ENCODE measurements at regions not wholly inside any gene's neighbourhood (a gene's known extent, or its start where the extent isn't known, plus 50 kb on each side); places are given as distances from the start of the nearest gene placed in this dataset.

GRCh38 chr2:150620855-150621254 is 133.4 kb upstream of the RND3 start:
- Histone ChIP-seq H3K9me3 (no peaks in the 10 kb centered on the region), H3K4me3 (no peak overlapping the region), H3K27me3 (no peaks in the 10 kb centered on the region), H3K27ac (peak overlapping the region; percentile 60 to 73 (median 64)), H3K4me1 (peaks cover 7 to 39% (median 12%) of the 10 kb centered on the region in 3 donors), H3K36me3 (no peaks in the 10 kb centered on the region)
- TF ChIP-seq, protein P1, sequence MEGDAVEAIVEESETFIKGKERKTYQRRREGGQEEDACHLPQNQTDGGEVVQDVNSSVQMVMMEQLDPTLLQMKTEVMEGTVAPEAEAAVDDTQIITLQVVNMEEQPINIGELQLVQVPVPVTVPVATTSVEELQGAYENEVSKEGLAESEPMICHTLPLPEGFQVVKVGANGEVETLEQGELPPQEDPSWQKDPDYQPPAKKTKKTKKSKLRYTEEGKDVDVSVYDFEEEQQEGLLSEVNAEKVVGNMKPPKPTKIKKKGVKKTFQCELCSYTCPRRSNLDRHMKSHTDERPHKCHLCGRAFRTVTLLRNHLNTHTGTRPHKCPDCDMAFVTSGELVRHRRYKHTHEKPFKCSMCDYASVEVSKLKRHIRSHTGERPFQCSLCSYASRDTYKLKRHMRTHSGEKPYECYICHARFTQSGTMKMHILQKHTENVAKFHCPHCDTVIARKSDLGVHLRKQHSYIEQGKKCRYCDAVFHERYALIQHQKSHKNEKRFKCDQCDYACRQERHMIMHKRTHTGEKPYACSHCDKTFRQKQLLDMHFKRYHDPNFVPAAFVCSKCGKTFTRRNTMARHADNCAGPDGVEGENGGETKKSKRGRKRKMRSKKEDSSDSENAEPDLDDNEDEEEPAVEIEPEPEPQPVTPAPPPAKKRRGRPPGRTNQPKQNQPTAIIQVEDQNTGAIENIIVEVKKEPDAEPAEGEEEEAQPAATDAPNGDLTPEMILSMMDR (IDR thresholded peaks at IDR 0.05) = no peak
- TF ChIP-seq EP300 (IDR thresholded peaks at IDR 0.05) (no peak), POLR2AphosphoS5 (IDR thresholded peaks at IDR 0.05) (no peak), POLR2A (IDR thresholded peaks at IDR 0.05) (no peak)
- no peak for ATAC-seq
- 71 to 100% methylated on average over 1 to 4 of the region's 6 CpGs for WGBS, 2 donors (ENCODE audit: low coverage in 1 of 2)

- TF ChIP-seq POLR2AphosphoS5 (IDR thresholded peaks at IDR 0.05) = no peak
- no peak for TF ChIP-seq EP300 (IDR thresholded peaks at IDR 0.05)
- TF ChIP-seq, protein P1 (IDR thresholded peaks at IDR 0.05) = no peak
- TF ChIP-seq POLR2A (IDR thresholded peaks at IDR 0.05) = no peak
- ATAC-seq = no peak
- Histone ChIP-seq H3K36me3 (no peaks in the 10 kb centered on the region), H3K27me3 (no peaks in the 10 kb centered on the region), H3K4me3 (no peak overlapping the region), H3K27ac (peak overlapping the region; percentile 60 to 73 (median 64)), H3K9me3 (no peaks in the 10 kb centered on the region), H3K4me1 (peaks cover 7 to 39% (median 12%) of the 10 kb centered on the region in 3 donors)
Observed at GRCh38 chr2:150620416-150620815, 132.9 kb upstream of the RND3 start.

DNA sequence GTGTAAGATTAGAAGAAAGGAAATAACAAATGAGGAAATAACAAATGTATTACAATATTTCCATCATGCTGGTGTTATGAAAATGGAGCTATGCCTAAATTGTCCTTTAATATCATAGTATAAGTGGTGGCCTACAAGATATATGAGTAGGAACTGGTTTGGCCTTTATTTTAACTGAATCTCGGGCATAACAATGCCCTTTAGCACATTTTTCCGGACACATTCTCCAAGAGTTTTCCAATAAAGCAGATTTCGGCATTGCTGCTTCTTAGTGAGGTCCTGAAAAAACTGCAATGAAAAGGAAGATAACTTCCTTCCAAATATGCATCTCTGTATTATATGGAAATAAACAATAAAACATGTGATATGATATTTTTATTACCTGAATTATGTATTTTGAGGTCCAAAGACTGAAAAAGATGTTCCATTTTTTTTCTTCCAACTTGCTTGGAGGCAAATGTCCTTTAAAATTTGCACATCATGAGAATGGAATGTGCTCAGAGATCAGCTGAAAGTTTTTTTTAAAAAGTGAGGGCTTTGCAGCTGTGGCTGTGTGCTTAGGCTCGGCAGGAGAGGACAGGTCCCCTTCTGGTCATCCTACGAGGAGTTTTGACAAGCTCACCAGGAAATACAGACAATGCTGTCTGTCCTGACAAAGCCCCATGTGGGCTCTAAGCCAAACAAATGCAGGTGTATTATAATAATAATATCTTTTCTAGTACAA is 132.3 kb upstream of the RND3 start:
- TF ChIP-seq, protein P1 (IDR thresholded peaks at IDR 0.05) = no peak
- peak; percentile 34 for TF ChIP-seq POLR2AphosphoS5 (IDR thresholded peaks at IDR 0.05)
- 32 to 48% methylated on average over 3 to 5 of the region's 5 CpGs for WGBS, 2 donors (ENCODE audit: low coverage in 1 of 2)

GRCh38 chr2:150618245-150618895 is 130.9 kb upstream of the RND3 start:
- ATAC-seq = no peak
- H3K36me3 ChIP-seq = no peaks in the 10 kb centered on the region
- WGBS, 2 donors (ENCODE audit: low coverage in 1 of 2) = 56 to 57% methylated on average over 7 of the region's 7 CpGs
- TF ChIP-seq POLR2A (IDR thresholded peaks at IDR 0.05) = no peak
- TF ChIP-seq, protein P1 (IDR thresholded peaks at IDR 0.05) = no peak
- TF ChIP-seq POLR2AphosphoS5 (IDR thresholded peaks at IDR 0.05) = no peak
- TF ChIP-seq EP300 (IDR thresholded peaks at IDR 0.05) = no peak
- no peak overlapping the region for H3K4me3 ChIP-seq
- H3K9me3 ChIP-seq = no peaks in the 10 kb centered on the region
- peak overlapping the region in 3 of 4 donors; percentile 56 to 60 (median 60) for H3K27ac ChIP-seq
- H3K4me1 ChIP-seq = peaks cover 11 to 48% (median 12%) of the 10 kb centered on the region in 3 donors
- no peaks in the 10 kb centered on the region for H3K27me3 ChIP-seq

More for the DNA sequence above, 132.3 kb upstream of the RND3 start:
- H3K4me3 ChIP-seq = no peak overlapping the region
- H3K27ac ChIP-seq = peak overlapping the region; percentile 60 to 73 (median 64)
- H3K4me1 ChIP-seq = peaks cover 7 to 39% (median 12%) of the 10 kb centered on the region in 3 donors
- no peaks in the 10 kb centered on the region for H3K9me3 ChIP-seq
- ATAC-seq = peak; percentile 69
- no peaks in the 10 kb centered on the region for H3K27me3 ChIP-seq
- no peaks in the 10 kb centered on the region for H3K36me3 ChIP-seq

Measured in gastroesophageal sphincter (tissue), 4 donors.